ENCODE measurements at regions not wholly inside any gene's neighbourhood (a gene's known extent, or its start where the extent isn't known, plus 50 kb on each side); places are given as distances from the start of the nearest gene placed in this dataset.

- no peak for DNase-seq (ENCODE audit: extremely low read depth in 1 of 4, low spot score in 3 of 4)
- no peak overlapping the region for H3K4me2 ChIP-seq (ENCODE audit: insufficient read depth, low read length)
- H3K9me3 ChIP-seq (replicated peaks; ENCODE audit: control insufficient read depth, insufficient read depth, low read depth, low read length): no peaks in the 10 kb centered on the region
- no peak for ATAC-seq
- ChIA-PET POLR2A (no interaction called here), CTCF (ENCODE audit: low intra/inter-chr PET ratio) (no interaction called here)
- intact Hi-C loops (cut with micrococcal nuclease): no loop called here
- peaks cover 0 to 3% of the 10 kb centered on the region in 2 experiments; a peak in 1 of 5 replicates for H3K4me1 ChIP-seq (replicated peaks in 1 of 2; ENCODE audit: control insufficient read depth in 2 of 2, insufficient read depth in 2 of 2, low read length in 2 of 2)
- in situ Hi-C loops (cut with MboI): no loop called here
- no peaks in the 10 kb centered on the region for H3K9me1 ChIP-seq (ENCODE audit: control insufficient read depth, insufficient read depth, low read length)
- H2AFZ ChIP-seq (ENCODE audit: low read depth, low read length): no peak overlapping the region
- H3K9ac ChIP-seq (ENCODE audit: insufficient read depth in 1 of 2, low read depth in 2 of 2, low read length in 2 of 2): no peak overlapping the region
- no TSS peak for BruUV-seq (replicated peaks)
- H3K4me3 ChIP-seq: no peak overlapping the region
- H3K27ac ChIP-seq (ENCODE audit: extremely low read depth, low read depth, low read length): no peak overlapping the region
- no peaks in the 10 kb centered on the region for H3K79me2 ChIP-seq (ENCODE audit: control insufficient read depth, insufficient read depth, low read length)
- WGBS (ENCODE audit: insufficient coverage, low coverage, missing lambda C conversion rate): 0% methylated on average over 3 of the region's 3 CpGs
- H4K20me1 ChIP-seq (replicated peaks; ENCODE audit: control insufficient read depth, insufficient read depth, low read length): no peaks in the 10 kb centered on the region
- no peaks in the 10 kb centered on the region for H3K36me3 ChIP-seq (ENCODE audit: control insufficient read depth, insufficient read depth, low read length)
- H3K27me3 ChIP-seq (ENCODE audit: control insufficient read depth in 2 of 2, insufficient read depth in 2 of 2, low read length in 2 of 2): peaks cover 8 to 14% of the 10 kb centered on the region in 2 experiments
- FAIRE-seq: no peak
- TF ChIP-seq ZNF24 (IDR thresholded peaks at IDR 0.05) (no peak), RERE (CRISPR knock-in tag; IDR thresholded peaks at IDR 0.05; ENCODE audit: borderline replicate concordance) (no peak), ZMIZ1 (IDR thresholded peaks at IDR 0.05; ENCODE audit: low read depth in 2 of 2, low read length in 2 of 2) (no peak), CREBBP (IDR thresholded peaks at IDR 0.05; ENCODE audit: low read depth, low read length) (no peak), BACH1 (tag; IDR thresholded peaks at IDR 0.05) (no peak), E2F4 (CRISPR knock-in tag; IDR thresholded peaks at IDR 0.05; ENCODE audit: low read depth) (no peak), ZNF445 (CRISPR knock-in tag; IDR thresholded peaks at IDR 0.05; ENCODE audit: low read depth) (no peak), FOXA1 (IDR thresholded peaks at IDR 0.05; ENCODE audit: borderline replicate concordance) (no peak), RNF2 (IDR thresholded peaks at IDR 0.05) (no peak), ZNF184 (CRISPR knock-in tag; IDR thresholded peaks at IDR 0.05) (no peak), E2F3 (CRISPR knock-in tag; IDR thresholded peaks at IDR 0.05) (no peak), SREBF2 (CRISPR knock-in tag; IDR thresholded peaks at IDR 0.05) (no peak), HSF4 (CRISPR knock-in tag; IDR thresholded peaks at IDR 0.05; ENCODE audit: borderline replicate concordance) (no peak), ZNF766 (CRISPR knock-in tag; conservative IDR thresholded peaks at IDR 0.05) (no peak), GTF2A2 (tag; IDR thresholded peaks at IDR 0.05) (no peak)
Measured at GRCh38 chr1:91138959-91139358, 117.1 kb upstream of the ZNF644 start.

Data from K562 (cell line).